IMR-90 (cell line): ENCODE measurements at regions not wholly inside any gene's neighbourhood (a gene's known extent, or its start where the extent isn't known, plus 50 kb on each side); places are given as distances from the start of the nearest gene placed in this dataset.

Experiments
- ATAC-seq: fragments of 200-7000 bp; cut with Tn5 transposase; 2 replicates; pipeline ENCODE4 v1.9.1; 2020; ENCODE audit warnings: low read depth, mild to moderate bottlenecking, moderate library complexity
- BruUV-seq: library from RNA; stranded (reverse); fragments of 400-500 nt; replicated peaks from 2 replicates; lab custom pipeline; 2021; lab: Mats Ljungman, UMichigan
- CTCF ChIA-PET: fragments of 300-600 bp; formaldehyde crosslinking; extraction: SDS; loops from one replicate; lab custom pipeline; 2021; ENCODE audit warnings: antibody characterized with exemption; lab: Yijun Ruan, JAX
- POLR2A ChIA-PET: fragments of 300-600 bp; sonication (Branson Sonifier 250); formaldehyde crosslinking; loops from one replicate; lab custom pipeline; 2022; ENCODE audit warnings: antibody characterized with exemption; ENCODE audit not compliant: unreplicated experiment; lab: Charles Lee
- DNase-seq: peaks from one replicate; pipeline ENCODE4 v3.0.0; 2013
- H2AFZ ChIP-seq: replicated peaks from 2 replicates; pipeline ENCODE3; 2013; ENCODE audit warnings: low read length, mild to moderate bottlenecking; ENCODE audit not compliant: poor library complexity
- H2AK5ac ChIP-seq: 2 replicates; pipeline ENCODE4 v1.6.1; 2013; ENCODE audit warnings: low read depth, low read length, inconsistent platforms
- H2AK9ac ChIP-seq: replicated peaks from 2 replicates; pipeline ENCODE3; 2013; ENCODE audit warnings: mild to moderate bottlenecking, low read depth, low read length, moderate library complexity; ENCODE audit not compliant: poor library complexity
- H2BK120ac ChIP-seq: 2 replicates; pipeline ENCODE4 v1.6.1; 2013; ENCODE audit warnings: low read depth, low read length, inconsistent platforms
- H2BK15ac ChIP-seq: 3 replicates; pipeline ENCODE4 v1.6.1; 2013; ENCODE audit warnings: low read depth, low read length, inconsistent platforms
- H2BK20ac ChIP-seq: 2 replicates; pipeline ENCODE4 v1.6.1; 2013; ENCODE audit warnings: low read depth, mild to moderate bottlenecking, inconsistent platforms, low read length, moderate library complexity
- H2BK5ac ChIP-seq: 2 replicates; pipeline ENCODE4 v1.6.1; 2013; ENCODE audit warnings: mild to moderate bottlenecking, low read depth, low read length, inconsistent platforms; ENCODE audit not compliant: poor library complexity, severe bottlenecking
- H3K14ac ChIP-seq: replicated peaks from 2 replicates; pipeline ENCODE4 v1.6.1; 2013; ENCODE audit warnings: low read depth, low read length, inconsistent platforms
- H3K18ac ChIP-seq: 2 replicates; pipeline ENCODE4 v1.6.1; 2013; ENCODE audit warnings: low read depth, low read length, control low read depth
- H3K23ac ChIP-seq: 2 replicates; pipeline ENCODE4 v1.6.1; 2013; ENCODE audit warnings: low read depth, low read length, inconsistent platforms
- H3K27ac ChIP-seq: 2 replicates; pipeline ENCODE4 v1.5.1; 2013; ENCODE audit warnings: mild to moderate bottlenecking, control low read depth, low read length; ENCODE audit not compliant: insufficient read depth
- H3K27me3 ChIP-seq: 2 replicates; pipeline ENCODE4 v1.6.1; 2013; ENCODE audit warnings: low read length; ENCODE audit not compliant: control insufficient read depth, insufficient read depth
- H3K36me3 ChIP-seq: 2 replicates; pipeline ENCODE4 v1.6.1; 2013; ENCODE audit warnings: low read length, mixed read lengths; ENCODE audit not compliant: control insufficient read depth, insufficient read depth
- H3K4ac ChIP-seq: 2 replicates; pipeline ENCODE4 v1.6.1; 2013; ENCODE audit warnings: low read depth, low read length, inconsistent platforms
- H3K4me1 ChIP-seq: 2 replicates; pipeline ENCODE4 v1.6.1; 2013; ENCODE audit warnings: low read length, mixed read lengths; ENCODE audit not compliant: control insufficient read depth, insufficient read depth
- H3K4me2 ChIP-seq: 2 replicates; pipeline ENCODE4 v1.6.1; 2013; ENCODE audit warnings: low read depth, mild to moderate bottlenecking, control low read depth, low read length, moderate library complexity
- H3K4me3 ChIP-seq: 2 replicates; pipeline ENCODE4 v1.5.1; 2013; ENCODE audit warnings: low read depth, mild to moderate bottlenecking, control low read depth, low read length, moderate library complexity; ENCODE audit not compliant: insufficient read depth
- H3K56ac ChIP-seq: 2 replicates; pipeline ENCODE4 v1.6.1; 2013; ENCODE audit warnings: low read length, inconsistent platforms; ENCODE audit not compliant: insufficient read depth; ENCODE audit errors: extremely low read depth
- H3K79me1 ChIP-seq, 2 experiments: 2 replicates each; pipeline ENCODE4 v1.6.1; 2013; ENCODE audit warnings: low read length in 2 of 2, inconsistent platforms in 1 of 2, low read depth in 1 of 2
- H3K9ac ChIP-seq: 2 replicates; pipeline ENCODE4 v1.6.1; 2013; ENCODE audit warnings: low read depth, low read length, control low read depth
- H3K9me1 ChIP-seq: 2 replicates; pipeline ENCODE4 v1.6.1; 2013; ENCODE audit warnings: low read length, inconsistent platforms; ENCODE audit not compliant: insufficient read depth
- H3K9me3 ChIP-seq: 2 replicates; pipeline ENCODE4 v1.6.1; 2013; ENCODE audit warnings: low read length; ENCODE audit not compliant: control insufficient read depth, insufficient read depth
- H4K20me1 ChIP-seq: 2 replicates; pipeline ENCODE4 v1.6.1; 2013; ENCODE audit warnings: low read length, inconsistent platforms; ENCODE audit not compliant: insufficient read depth
- H4K5ac ChIP-seq: 2 replicates; pipeline ENCODE4 v1.6.1; 2013; ENCODE audit warnings: mild to moderate bottlenecking, low read depth, low read length, control low read depth
- H4K8ac ChIP-seq, 2 experiments: 2 replicates each; pipeline ENCODE4 v1.6.1; 2013; ENCODE audit warnings: low read depth in 2 of 2, low read length in 2 of 2, control low read depth in 1 of 2, inconsistent platforms in 1 of 2
- H4K91ac ChIP-seq: 2 replicates; pipeline ENCODE4 v1.6.1; 2013; ENCODE audit warnings: low read depth, low read length, inconsistent platforms; ENCODE audit not compliant: insufficient read depth
- BHLHE40 ChIP-seq: fragments of 150-350 bp; IDR thresholded peaks from 2 replicates; pipeline ENCODE4 v1.6.1; 2016; ENCODE audit warnings: mild to moderate bottlenecking, low read depth, low read length
- CEBPB ChIP-seq: IDR thresholded peaks from 2 replicates; pipeline ENCODE4 v1.6.1; 2012; ENCODE audit warnings: low read depth, low read length, improper control_type of control experiment
- CHD1 ChIP-seq: IDR thresholded peaks from 2 replicates; pipeline ENCODE4 v1.6.1; 2012; ENCODE audit warnings: low read depth, low read length, improper control_type of control experiment
- ELK1 ChIP-seq: fragments of 150-350 bp; IDR thresholded peaks from 2 replicates; pipeline ENCODE4 v1.6.1; 2016; ENCODE audit warnings: low read depth, mild to moderate bottlenecking, low read length, moderate library complexity, borderline replicate concordance
- FOS ChIP-seq: fragments of 150-350 bp; IDR thresholded peaks from 2 replicates; pipeline ENCODE4 v1.6.1; 2016; ENCODE audit warnings: low read depth, low read length
- MAFK ChIP-seq: IDR thresholded peaks from 2 replicates; pipeline ENCODE4 v1.6.1; 2012; ENCODE audit warnings: low read depth, low read length, improper control_type of control experiment
- MAZ ChIP-seq: IDR thresholded peaks from 2 replicates; pipeline ENCODE4 v1.6.1; 2012; ENCODE audit warnings: low read depth, mild to moderate bottlenecking, low read length, improper control_type of control experiment, moderate library complexity, borderline replicate concordance
- MXI1 ChIP-seq: IDR thresholded peaks from 2 replicates; pipeline ENCODE4 v1.6.1; 2012; ENCODE audit warnings: low read depth, mild to moderate bottlenecking, low read length, moderate library complexity, borderline replicate concordance
- NFE2L2 ChIP-seq: fragments of 150-350 bp; IDR thresholded peaks from 2 replicates; pipeline ENCODE4 v1.6.1; 2016; ENCODE audit warnings: low read depth, mild to moderate bottlenecking, low read length
- POLR2A ChIP-seq: IDR thresholded peaks from 2 replicates; pipeline ENCODE4 v1.6.1; 2012; ENCODE audit warnings: mild to moderate bottlenecking, low read depth, low read length
- RAD21 ChIP-seq: IDR thresholded peaks from 2 replicates; pipeline ENCODE4 v1.6.1; 2012; ENCODE audit warnings: low read length, improper control_type of control experiment
- RFX5 ChIP-seq: IDR thresholded peaks from 2 replicates; pipeline ENCODE4 v1.8.0; 2012; ENCODE audit warnings: low read depth, mild to moderate bottlenecking, low read length, moderate library complexity
- SMC3 ChIP-seq: fragments of 150-350 bp; IDR thresholded peaks from 2 replicates; pipeline ENCODE4 v1.6.1; 2016; ENCODE audit warnings: low read depth, mild to moderate bottlenecking, antibody characterized with exemption, low read length, moderate library complexity
- WGBS, 2 experiments: methylation state at CpG; one replicate each; pipeline versions ENCODE4 v1.1.5 to v1.1.7; 2013; ENCODE audit warnings: missing lambda C conversion rate in 2 of 2; ENCODE audit not compliant: insufficient read length in 1 of 2; ENCODE audit errors: extremely low coverage in 2 of 2; 5-methylcytosine and 5-hydroxymethylcytosine counted together
- dilution Hi-C: fragments of 300-500 bp; cut with HindIII; formaldehyde crosslinking; loops from one replicate; pipeline ENCODE4 v1.14.3; 2018; ENCODE audit warnings: low sequenced_read_pairs; ENCODE audit not compliant: unreplicated experiment
- in situ Hi-C: fragments of 300-500 bp; cut with MboI; formaldehyde crosslinking; loops from 3 replicates; pipeline ENCODE4 v1.14.3; 2019; ENCODE audit warnings: low sequenced_read_pairs, inconsistent platforms, mixed read lengths
- intact Hi-C: fragments of 100-400 bp; cut with micrococcal nuclease; formaldehyde crosslinking; loops from 2 replicates; pipeline ENCODE4 v1.10.0; 2022
- TF ChIP-seq, protein P1 (sequence below): fragments of 150-350 bp; IDR thresholded peaks from 2 replicates; pipeline ENCODE4 v1.6.1; 2017; ENCODE audit warnings: mild to moderate bottlenecking, antibody characterized with exemption, low read length, low read depth

DNA sequence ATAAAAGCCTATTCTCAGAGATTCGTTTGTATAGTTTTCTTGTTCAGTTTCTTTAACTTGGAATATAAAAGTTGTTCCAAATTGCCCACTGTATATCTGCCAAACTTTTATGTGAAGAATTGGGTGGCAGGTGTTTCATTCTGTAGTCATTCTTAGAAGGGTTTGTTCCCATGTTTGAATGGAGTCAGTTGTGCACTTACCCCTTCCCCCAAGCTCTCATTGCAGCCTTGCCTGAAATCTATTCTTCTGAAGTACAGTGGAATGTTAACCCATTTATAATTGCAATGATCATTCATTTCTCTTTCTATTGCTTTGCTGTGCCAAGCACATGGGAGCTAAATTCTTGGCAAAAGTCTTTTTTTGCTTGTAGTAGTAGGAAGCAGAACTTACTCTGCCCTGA lies 375.3 kb upstream of the C1orf87 start:
- ATAC-seq (no peak), DNase-seq (no peak)
- H3K27me3 ChIP-seq, result no peaks in the 10 kb centered on the region
- H2BK120ac ChIP-seq, result no peak overlapping the region
- TF ChIP-seq MAFK (no peak), RFX5 (no peak), MXI1 (no peak), NFE2L2 (no peak), CHD1 (no peak), CEBPB (no peak), POLR2A (no peak), SMC3 (no peak), FOS (no peak), ELK1 (no peak), BHLHE40 (no peak), MAZ (no peak), RAD21 (no peak)
- TF ChIP-seq, protein P1, sequence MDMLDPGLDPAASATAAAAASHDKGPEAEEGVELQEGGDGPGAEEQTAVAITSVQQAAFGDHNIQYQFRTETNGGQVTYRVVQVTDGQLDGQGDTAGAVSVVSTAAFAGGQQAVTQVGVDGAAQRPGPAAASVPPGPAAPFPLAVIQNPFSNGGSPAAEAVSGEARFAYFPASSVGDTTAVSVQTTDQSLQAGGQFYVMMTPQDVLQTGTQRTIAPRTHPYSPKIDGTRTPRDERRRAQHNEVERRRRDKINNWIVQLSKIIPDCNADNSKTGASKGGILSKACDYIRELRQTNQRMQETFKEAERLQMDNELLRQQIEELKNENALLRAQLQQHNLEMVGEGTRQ, result no peak
- H3K27ac ChIP-seq, result no peak overlapping the region
- H4K8ac ChIP-seq, result no peak overlapping the region
- H3K4me3 ChIP-seq, result no peak overlapping the region
- no peak overlapping the region for H2AFZ ChIP-seq
- ChIA-PET POLR2A (no interaction called here), CTCF (no interaction called here)
- H3K79me1 ChIP-seq, result no peaks in the 10 kb centered on the region
- H2BK5ac ChIP-seq, result no peak overlapping the region
- H3K18ac ChIP-seq, result no peak overlapping the region
- H2BK20ac ChIP-seq, result no peak overlapping the region
- no peak overlapping the region for H4K5ac ChIP-seq
- H3K4me1 ChIP-seq, result no peaks in the 10 kb centered on the region
- no peak overlapping the region for H3K9ac ChIP-seq
- no peaks in the 10 kb centered on the region for H4K20me1 ChIP-seq
- in situ Hi-C loops, result no loop called here
- no peak overlapping the region for H3K4me2 ChIP-seq
- no CpG with 5 or more reads among the region's 1 CpG for WGBS, 2 experiments
- no peak overlapping the region for H3K14ac ChIP-seq
- no peak overlapping the region for H3K23ac ChIP-seq
- dilution Hi-C loops, result no loop called here
- H3K4ac ChIP-seq, result no peak overlapping the region
- no peak overlapping the region for H2AK9ac ChIP-seq
- H3K9me3 ChIP-seq, result peaks cover 1% of the 10 kb centered on the region; the same call in 1 of the 2 replicates
- no peak overlapping the region for H2BK15ac ChIP-seq
- H3K9me1 ChIP-seq, result no peaks in the 10 kb centered on the region
- H3K56ac ChIP-seq, result no peak overlapping the region
- no peaks in the 10 kb centered on the region for H3K36me3 ChIP-seq
- H2AK5ac ChIP-seq, result no peak overlapping the region
- intact Hi-C loops, result no loop called here
- BruUV-seq, result no TSS peak
- no peak overlapping the region for H4K91ac ChIP-seq
